Globus pallidus (tissue), 1 donor: ENCODE measurements at regions not wholly inside any gene's neighbourhood (a gene's known extent, or its start where the extent isn't known, plus 50 kb on each side); places are given as distances from the start of the nearest gene placed in this dataset.

Experiments used
- DNase-seq: peaks from one replicate; pipeline ENCODE4 v3.0.0-alpha.2; 2015; ENCODE audit warnings: low spot score

GRCh38 chr12:113612793-113613192, 141.1 kb upstream of the LHX5 start:
- DNase-seq: no peak

- DNase-seq: no peak
Measured at GRCh38 chr12:113612076-113612728, 140.5 kb upstream of the LHX5 start.

- DNase-seq: no peak
Measured at GRCh38 chr12:113611652-113612051, 140.0 kb upstream of the LHX5 start.

GRCh38 chr12:113610698-113611097, 139.0 kb upstream of the LHX5 start:
- no peak for DNase-seq

GRCh38 chr12:113609692-113610469, 138.2 kb upstream of the LHX5 start:
- no peak for DNase-seq

- DNase-seq: no peak
Measured at GRCh38 chr12:113604666-113605065, 133.0 kb upstream of the LHX5 start.

- DNase-seq: no peak
Measured at GRCh38 chr12:113601656-113602263, 130.1 kb upstream of the LHX5 start.

GRCh38 chr12:113598815-113599406, 127.2 kb upstream of the LHX5 start:
- DNase-seq: no peak

- no peak for DNase-seq
Measured at GRCh38 chr12:113594967-113595366, 123.3 kb upstream of the LHX5 start.

GRCh38 chr12:113591480-113591974, 119.9 kb upstream of the LHX5 start:
- DNase-seq: no peak

GRCh38 chr12:113589437-113589836, 117.8 kb upstream of the LHX5 start:
- no peak for DNase-seq

GRCh38 chr12:113587720-113588119, 116.0 kb upstream of the LHX5 start:
- no peak for DNase-seq

GRCh38 chr12:113586461-113586860, 114.8 kb upstream of the LHX5 start:
- no peak for DNase-seq

GRCh38 chr12:113582521-113583218, 111.0 kb upstream of the LHX5 start:
- DNase-seq: no peak

- DNase-seq: no peak
Measured at GRCh38 chr12:113581342-113581741, 109.7 kb upstream of the LHX5 start.

GRCh38 chr12:113580437-113580836, 108.8 kb upstream of the LHX5 start:
- no peak for DNase-seq

GRCh38 chr12:113577464-113578129, 105.9 kb upstream of the LHX5 start:
- no peak for DNase-seq

- DNase-seq: no peak
Measured at GRCh38 chr12:113575386-113575785, 103.7 kb upstream of the LHX5 start.

- DNase-seq: no peak
Measured at GRCh38 chr12:113573148-113573547, 101.5 kb upstream of the LHX5 start.

GRCh38 chr12:113571713-113572112, 100.0 kb upstream of the LHX5 start:
- DNase-seq: no peak

GRCh38 chr12:113569806-113570205, 98.1 kb upstream of the LHX5 start:
- DNase-seq: no peak
